Renal cortical epithelial cell (primary cell): ENCODE measurements at regions not wholly inside any gene's neighbourhood (a gene's known extent, or its start where the extent isn't known, plus 50 kb on each side); places are given as distances from the start of the nearest gene placed in this dataset.
"Not testable (repeated sequence)": the region's sequence is repeated elsewhere in the genome, so short reads cannot be mapped to it uniquely, and the experiment has no call there.

Source experiments
- DNase-seq: peaks from one replicate; pipeline ENCODE4 v3.0.0-alpha.2; 2011; ENCODE audit warnings: low read depth

DNA sequence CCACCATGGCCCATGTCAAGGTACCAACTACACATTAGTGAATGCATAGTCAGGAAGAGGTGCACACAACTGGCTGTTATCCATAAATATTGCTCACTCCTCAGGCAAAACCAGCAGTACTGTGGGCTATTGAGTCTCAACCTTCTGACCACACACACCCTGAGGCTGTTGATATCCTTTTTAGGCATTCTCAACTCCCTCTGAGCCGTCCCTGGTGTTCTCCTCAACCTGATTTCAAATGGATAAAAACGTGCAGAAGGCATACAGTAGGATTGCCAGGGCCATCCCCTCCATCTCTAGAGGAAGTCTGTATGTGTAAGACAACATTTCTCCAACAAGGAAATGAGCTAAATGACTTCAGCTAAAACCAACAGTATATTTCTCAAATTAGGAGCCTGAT is 98.7 kb upstream of the KLHL13 start:
- DNase-seq, result peak; percentile 54

GRCh38 chrX:118216087-118216486 is 99.5 kb upstream of the KLHL13 start:
- peak; percentile 96 for DNase-seq

GRCh38 chrX:118216509-118216908 is 99.9 kb upstream of the KLHL13 start:
- DNase-seq, result no peak

DNA sequence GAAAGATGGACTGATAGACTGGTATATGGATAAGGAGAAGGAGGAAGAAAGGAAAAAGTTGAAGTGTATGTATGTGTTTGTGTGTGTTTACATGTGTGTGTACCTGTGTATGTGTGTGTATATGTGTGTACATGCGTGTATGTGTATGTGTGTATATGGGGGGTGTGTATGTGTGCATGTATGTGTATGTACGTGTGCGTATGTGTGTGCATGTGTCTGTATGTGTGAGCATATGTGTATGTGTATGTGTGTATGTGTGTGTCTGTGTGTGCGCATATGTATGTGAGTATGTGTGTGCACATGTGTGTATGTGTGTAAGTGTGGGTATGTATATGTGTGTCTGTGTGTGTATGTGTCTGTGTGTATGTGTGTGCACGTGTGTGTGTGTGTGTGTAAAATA is 101.5 kb upstream of the KLHL13 start:
- DNase-seq, result no peak

- DNase-seq, result no peak
Measured at GRCh38 chrX:118218940-118219339, 102.3 kb upstream of the KLHL13 start.

DNA sequence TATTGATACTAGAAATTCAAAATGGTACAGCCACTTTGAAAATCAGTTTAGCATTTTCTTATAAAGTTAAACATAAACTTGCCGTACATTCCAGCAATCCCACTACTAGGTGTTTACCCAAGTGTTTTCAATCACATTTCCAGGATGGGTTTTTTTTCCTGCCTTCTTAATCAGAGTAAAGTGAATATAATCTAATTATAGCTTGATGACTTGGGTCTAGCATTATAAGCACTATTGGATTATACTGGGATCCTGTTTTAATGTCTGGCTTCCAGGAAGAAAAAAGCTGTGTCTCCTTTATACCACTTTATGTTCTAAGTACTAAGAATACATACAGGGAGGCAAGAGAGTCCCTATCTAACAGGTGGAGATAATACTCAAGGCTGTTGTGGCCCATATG is 103.3 kb upstream of the KLHL13 start:
- DNase-seq, result peak; percentile 16

DNA sequence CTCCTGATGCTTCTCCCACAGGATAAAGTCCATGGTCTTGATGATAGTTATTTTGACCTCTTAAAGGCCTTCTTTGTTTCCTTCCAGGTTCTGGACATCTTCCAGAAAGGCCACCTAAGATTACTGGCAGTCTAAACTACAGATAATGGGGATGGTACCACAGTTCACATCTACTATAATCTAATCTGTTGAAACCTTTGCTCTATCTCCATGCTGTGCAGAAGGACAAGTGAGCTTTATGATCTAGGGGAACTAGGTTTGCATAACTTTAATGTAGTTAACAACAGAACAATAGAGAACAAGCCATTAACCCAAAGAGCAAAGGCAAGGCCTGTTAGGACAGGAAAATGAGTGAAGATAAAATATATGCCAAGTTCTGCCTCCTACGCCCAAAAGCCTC is 103.9 kb upstream of the KLHL13 start:
- DNase-seq, result no peak

DNA sequence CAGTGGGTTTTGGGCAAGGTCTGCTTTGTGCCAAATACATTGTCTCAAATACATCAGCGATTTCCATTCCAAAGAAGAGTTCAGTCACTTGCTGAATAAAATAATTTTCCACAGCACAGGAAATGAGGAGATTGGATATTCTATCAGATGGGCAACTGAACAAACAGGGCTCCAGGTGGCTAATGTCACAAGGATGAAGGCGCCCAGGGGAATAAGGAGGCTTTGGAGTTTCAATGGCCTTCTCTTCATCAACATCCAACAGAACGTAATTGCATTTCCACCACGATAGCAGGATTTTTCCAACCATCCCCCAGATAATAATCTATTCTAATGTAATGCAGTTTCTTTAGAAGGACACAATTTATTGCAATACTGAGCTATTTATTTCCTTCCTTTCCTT is 104.7 kb upstream of the KLHL13 start:
- DNase-seq, result no peak

DNA sequence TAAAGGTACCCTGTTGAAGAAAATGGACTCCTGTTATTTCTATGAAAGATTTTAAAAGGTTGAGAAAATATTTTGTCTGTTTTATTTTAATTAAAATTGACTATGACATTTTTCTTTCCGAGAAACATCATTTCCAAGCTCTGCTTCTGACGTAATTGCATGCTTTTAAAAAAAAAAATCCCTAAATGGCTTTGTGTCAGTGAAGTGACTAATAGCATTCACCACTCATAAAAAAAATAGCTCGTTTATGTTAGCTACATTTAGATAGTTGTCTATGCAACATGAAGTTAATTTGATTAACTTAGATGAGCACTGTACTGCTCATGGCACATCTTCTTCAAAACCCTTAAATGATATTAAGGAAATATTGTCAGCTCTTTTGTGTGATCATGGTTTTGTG is 105.1 kb upstream of the KLHL13 start:
- peak; percentile 19 for DNase-seq

DNA sequence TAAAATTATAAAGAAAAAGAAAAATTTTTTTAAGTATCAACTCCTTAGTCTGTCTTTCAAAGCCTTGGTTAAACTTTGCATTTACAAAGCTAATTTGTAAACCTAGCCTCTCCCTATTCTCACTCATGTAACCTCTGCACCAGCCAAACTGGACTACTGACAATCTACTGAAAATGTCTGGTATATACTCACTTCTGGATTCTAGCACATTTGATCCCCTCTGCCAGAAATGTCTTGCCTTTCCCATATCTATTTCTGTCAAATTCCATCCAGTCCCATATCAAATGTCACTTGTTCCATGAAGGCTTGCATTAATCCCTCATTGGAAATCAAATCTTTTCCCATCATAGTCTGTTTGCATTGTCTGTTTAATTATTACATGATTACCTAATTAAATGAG is 105.8 kb upstream of the KLHL13 start:
- no peak for DNase-seq

DNA sequence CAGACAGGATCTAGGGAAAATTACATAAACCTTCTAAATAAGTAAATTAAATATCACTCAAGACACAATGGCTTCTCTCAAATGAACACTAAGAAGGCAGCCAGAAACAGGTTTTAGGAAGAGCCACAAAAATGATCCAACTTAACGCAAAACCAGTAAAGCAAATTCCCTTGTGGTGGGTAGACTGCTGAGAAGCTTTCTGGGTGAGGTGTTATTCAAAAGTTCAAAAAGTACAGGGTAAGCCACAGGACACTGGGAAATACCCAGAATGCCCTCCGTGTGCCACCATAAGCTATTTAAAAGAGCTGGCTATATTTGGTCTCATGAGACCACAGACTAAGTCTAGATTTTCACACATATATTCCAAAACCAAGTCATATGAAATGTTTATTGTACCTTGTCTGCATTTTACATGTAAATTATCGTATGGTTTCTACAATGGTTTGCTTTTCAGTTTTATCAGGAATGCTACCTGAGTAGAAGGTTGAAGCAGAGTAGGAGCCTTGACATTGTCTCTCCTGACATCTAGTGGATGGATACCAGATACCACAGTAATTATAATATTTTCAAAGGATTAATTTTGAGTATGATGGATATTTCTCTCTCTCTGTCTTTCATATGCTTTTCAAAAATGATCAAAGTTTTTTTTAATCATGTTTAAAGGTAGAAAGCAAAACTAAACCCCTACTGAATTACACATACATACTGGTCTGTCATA is 109.3 kb upstream of the KLHL13 start:
- peak; percentile 53 for DNase-seq

DNA sequence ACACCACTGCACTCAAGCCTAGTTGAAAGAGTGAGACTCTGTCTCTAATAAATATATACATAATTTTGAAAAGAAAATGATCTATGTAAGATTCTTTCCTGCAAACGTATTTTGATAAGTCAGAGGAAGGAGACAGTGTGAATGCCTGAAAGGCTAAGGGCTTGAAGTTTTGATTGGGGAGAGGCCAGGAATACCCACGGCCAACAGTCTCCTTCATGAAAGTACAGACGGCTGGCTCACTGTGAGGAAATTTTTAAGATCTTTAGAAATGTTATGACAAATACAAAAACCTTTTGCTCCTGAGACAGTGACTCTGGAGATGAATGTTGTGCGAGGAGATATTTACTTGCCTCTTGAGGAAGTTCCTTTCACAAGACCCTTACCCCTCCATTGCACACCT is 111.4 kb upstream of the KLHL13 start:
- no peak for DNase-seq

GRCh38 chrX:118228456-118228855 is 111.8 kb upstream of the KLHL13 start:
- DNase-seq, result no peak

DNA sequence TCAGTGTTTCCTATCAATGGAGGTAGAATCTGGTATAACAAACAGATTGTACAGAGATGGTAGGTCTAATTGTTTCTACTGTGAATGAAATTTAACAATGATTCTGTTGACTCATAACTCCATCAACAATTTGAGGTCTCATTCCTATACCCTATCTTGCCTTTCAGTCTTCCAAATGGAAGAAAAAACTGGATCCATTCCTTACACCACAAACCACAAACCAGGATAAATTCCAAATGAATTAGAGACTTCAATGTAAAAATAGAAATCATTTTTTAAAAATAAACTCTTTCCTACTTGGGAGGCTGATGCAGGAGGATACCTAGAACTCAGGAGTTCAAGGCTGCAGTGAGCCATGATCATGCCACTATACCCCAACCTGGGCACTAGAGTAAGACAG is 114.4 kb upstream of the WDR44 start:
- DNase-seq, result no peak

GRCh38 chrX:118239178-118239870 is 106.6 kb upstream of the WDR44 start:
- DNase-seq, result no peak

GRCh38 chrX:118239913-118240698 is 105.8 kb upstream of the WDR44 start:
- DNase-seq, result no peak

GRCh38 chrX:118246961-118247360 is 98.9 kb upstream of the WDR44 start:
- not testable (repeated sequence) for DNase-seq

DNA sequence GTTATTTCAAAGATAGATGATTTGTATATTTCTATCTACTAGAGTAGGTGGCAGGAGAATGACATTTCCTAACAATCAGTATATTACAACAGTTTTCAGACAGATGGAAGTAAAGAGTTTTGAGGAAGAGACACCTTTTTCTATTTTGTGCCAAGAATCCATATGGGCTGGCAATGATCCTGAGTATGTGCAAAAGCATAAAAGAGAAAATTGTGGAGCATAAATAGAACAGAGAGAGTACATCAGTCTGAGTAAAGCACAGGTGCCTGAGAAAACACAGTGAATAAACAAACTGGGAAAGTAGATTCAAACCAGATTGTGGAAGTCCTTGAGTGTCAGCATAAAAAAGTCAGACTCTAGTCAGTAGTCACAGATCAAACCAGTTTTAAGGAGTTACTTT is 96.8 kb upstream of the WDR44 start:
- no peak for DNase-seq

DNA sequence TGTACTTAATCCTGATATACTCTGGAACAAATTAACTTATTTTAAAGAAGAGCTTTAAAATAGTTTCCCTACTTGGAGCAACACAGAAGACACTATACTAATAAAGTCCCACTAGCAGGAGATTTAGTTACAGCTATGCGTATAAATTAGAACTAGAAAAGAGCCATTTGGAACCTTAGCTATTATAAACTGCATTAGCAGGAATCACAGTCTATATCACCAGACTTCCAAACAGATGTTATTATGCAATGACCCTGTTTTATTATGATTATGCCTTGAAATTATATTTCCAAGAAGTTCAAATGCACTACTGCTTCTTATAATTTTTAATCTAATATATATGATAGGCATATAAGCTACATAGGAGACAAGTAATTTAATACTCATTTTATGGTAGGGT is 95.5 kb upstream of the WDR44 start:
- DNase-seq, result no peak

- no peak for DNase-seq
Measured at GRCh38 chrX:118251271-118251670, 94.6 kb upstream of the WDR44 start.

- no peak for DNase-seq
Measured at GRCh38 chrX:118252967-118253366, 92.9 kb upstream of the WDR44 start.

DNA sequence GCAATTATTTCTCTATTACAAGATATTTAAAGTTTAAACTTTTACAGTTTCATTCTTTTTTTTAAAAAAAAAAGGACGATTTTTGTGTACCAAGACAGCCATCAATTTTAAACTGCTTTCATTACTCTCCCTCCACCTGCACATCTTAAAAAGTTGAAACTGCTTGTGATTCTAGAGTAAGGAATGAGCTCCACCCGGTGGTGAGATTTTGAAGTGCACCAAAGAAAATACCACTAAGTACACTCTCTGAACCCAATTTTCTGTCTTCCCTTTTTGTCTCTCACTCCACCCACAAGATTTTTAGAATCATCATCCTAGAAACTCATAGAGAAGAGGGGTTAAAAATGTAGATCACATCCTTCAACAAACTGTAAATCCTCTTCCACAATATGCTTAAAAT is 91.3 kb upstream of the WDR44 start:
- DNase-seq, result peak; percentile 35

DNA sequence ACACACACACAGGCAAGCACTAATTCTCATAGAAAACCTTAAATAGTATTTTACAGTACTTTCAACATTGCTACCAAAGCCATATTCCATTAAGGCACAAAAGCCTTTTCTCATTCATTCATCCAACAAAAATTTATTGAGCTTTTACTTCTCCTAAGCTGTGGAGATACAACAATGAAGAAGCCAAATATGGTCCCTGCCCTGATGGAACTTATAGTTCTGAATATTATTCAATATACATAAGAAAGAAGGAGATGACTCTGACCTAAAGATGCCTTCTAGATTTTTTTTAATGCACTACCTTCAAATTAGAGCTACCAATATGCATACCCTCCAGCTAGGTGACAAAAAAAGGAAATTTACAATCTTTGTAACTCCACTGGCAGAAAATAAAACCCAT is 90.0 kb upstream of the WDR44 start:
- DNase-seq, result no peak
